ENCODE measurements at regions not wholly inside any gene's neighbourhood (a gene's known extent, or its start where the extent isn't known, plus 50 kb on each side); places are given as distances from the start of the nearest gene placed in this dataset.

GRCh38 chr20:12605751-12606150 is 403.0 kb upstream of the SPTLC3 start:
- no peaks in the 10 kb centered on the region for H3F3A ChIP-seq (ENCODE audit: low read length, unreplicated experiment)
- TF ChIP-seq EZH2 (IDR thresholded peaks at IDR 0.05; ENCODE audit: low read length, unreplicated experiment) (no peak), EZH2phosphoT487 (IDR thresholded peaks at IDR 0.05; ENCODE audit: borderline replicate concordance, low read length) (no peak)
- TF ChIP-seq, protein P1, sequence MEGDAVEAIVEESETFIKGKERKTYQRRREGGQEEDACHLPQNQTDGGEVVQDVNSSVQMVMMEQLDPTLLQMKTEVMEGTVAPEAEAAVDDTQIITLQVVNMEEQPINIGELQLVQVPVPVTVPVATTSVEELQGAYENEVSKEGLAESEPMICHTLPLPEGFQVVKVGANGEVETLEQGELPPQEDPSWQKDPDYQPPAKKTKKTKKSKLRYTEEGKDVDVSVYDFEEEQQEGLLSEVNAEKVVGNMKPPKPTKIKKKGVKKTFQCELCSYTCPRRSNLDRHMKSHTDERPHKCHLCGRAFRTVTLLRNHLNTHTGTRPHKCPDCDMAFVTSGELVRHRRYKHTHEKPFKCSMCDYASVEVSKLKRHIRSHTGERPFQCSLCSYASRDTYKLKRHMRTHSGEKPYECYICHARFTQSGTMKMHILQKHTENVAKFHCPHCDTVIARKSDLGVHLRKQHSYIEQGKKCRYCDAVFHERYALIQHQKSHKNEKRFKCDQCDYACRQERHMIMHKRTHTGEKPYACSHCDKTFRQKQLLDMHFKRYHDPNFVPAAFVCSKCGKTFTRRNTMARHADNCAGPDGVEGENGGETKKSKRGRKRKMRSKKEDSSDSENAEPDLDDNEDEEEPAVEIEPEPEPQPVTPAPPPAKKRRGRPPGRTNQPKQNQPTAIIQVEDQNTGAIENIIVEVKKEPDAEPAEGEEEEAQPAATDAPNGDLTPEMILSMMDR (conservative IDR thresholded peaks at IDR 0.05; ENCODE audit: low read depth, low read length) = no peak
- H3K79me2 ChIP-seq (ENCODE audit: low read length) = no peaks in the 10 kb centered on the region
- H3K9me2 ChIP-seq (replicated peaks; ENCODE audit: low read length) = no peaks in the 10 kb centered on the region
- ATAC-seq (no peak), DNase-seq (no peak)
- no peak overlapping the region for H3K4me2 ChIP-seq (ENCODE audit: low read length)
- no peaks in the 10 kb centered on the region for H3K36me3 ChIP-seq (ENCODE audit: low read depth, low read length)
- POLR2A ChIA-PET (ENCODE audit: unreplicated experiment) = no interaction called here
- no peak overlapping the region for H3K27ac ChIP-seq (ENCODE audit: low read length)
- H3K27me3 ChIP-seq (ENCODE audit: low read length) = peaks cover 48% of the 10 kb centered on the region
- CTCF ChIA-PET = no interaction called here
- H3K9ac ChIP-seq (ENCODE audit: low read length) = no peak overlapping the region
- H3K4me1 ChIP-seq (ENCODE audit: insufficient read depth, low read length) = no peaks in the 10 kb centered on the region
- BruUV-seq (replicated peaks) = no TSS peak
- H3K9me3 ChIP-seq (ENCODE audit: low read length) = no peaks in the 10 kb centered on the region
- no peak overlapping the region for H2AFZ ChIP-seq (ENCODE audit: low read length)
- intact Hi-C loops (cut with micrococcal nuclease) = no loop called here
- H3K4me3 ChIP-seq (ENCODE audit: low read length) = no peak overlapping the region
- H4K20me1 ChIP-seq (ENCODE audit: low read length) = no peaks in the 10 kb centered on the region

- Histone ChIP-seq H3K4me3 (ENCODE audit: low read length) (no peak overlapping the region), H4K20me1 (ENCODE audit: low read length) (no peaks in the 10 kb centered on the region), H3K79me2 (ENCODE audit: low read length) (no peaks in the 10 kb centered on the region), H3K9me2 (replicated peaks; ENCODE audit: low read length) (no peaks in the 10 kb centered on the region), H3K4me2 (ENCODE audit: low read length) (no peak overlapping the region), H3F3A (ENCODE audit: low read length, unreplicated experiment) (no peaks in the 10 kb centered on the region), H3K27ac (ENCODE audit: low read length) (no peak overlapping the region), H3K27me3 (ENCODE audit: low read length) (peaks cover 75% of the 10 kb centered on the region), H3K9ac (ENCODE audit: low read length) (no peak overlapping the region), H3K4me1 (ENCODE audit: insufficient read depth, low read length) (no peaks in the 10 kb centered on the region), H3K36me3 (ENCODE audit: low read depth, low read length) (no peaks in the 10 kb centered on the region), H3K9me3 (ENCODE audit: low read length) (no peaks in the 10 kb centered on the region), H2AFZ (ENCODE audit: low read length) (no peak overlapping the region)
- ATAC-seq = no peak
- intact Hi-C loops (cut with micrococcal nuclease) = no loop called here
- no TSS peak for BruUV-seq (replicated peaks)
- no peak for TF ChIP-seq EZH2phosphoT487 (IDR thresholded peaks at IDR 0.05; ENCODE audit: borderline replicate concordance, low read length)
- TF ChIP-seq, protein P1 (conservative IDR thresholded peaks at IDR 0.05; ENCODE audit: low read depth, low read length) = no peak
- TF ChIP-seq EZH2 (IDR thresholded peaks at IDR 0.05; ENCODE audit: low read length, unreplicated experiment) = no peak
- CTCF ChIA-PET = no interaction called here
- POLR2A ChIA-PET (ENCODE audit: unreplicated experiment) = no interaction called here
- no peak for DNase-seq
Measured at GRCh38 chr20:12610871-12611270, 397.9 kb upstream of the SPTLC3 start.

- Histone ChIP-seq H3K36me3 (ENCODE audit: low read depth, low read length) (no peaks in the 10 kb centered on the region), H3K4me1 (ENCODE audit: insufficient read depth, low read length) (no peaks in the 10 kb centered on the region), H3K9ac (ENCODE audit: low read length) (no peak overlapping the region), H3K9me2 (replicated peaks; ENCODE audit: low read length) (no peaks in the 10 kb centered on the region), H2AFZ (ENCODE audit: low read length) (no peak overlapping the region), H3F3A (ENCODE audit: low read length, unreplicated experiment) (no peaks in the 10 kb centered on the region), H4K20me1 (ENCODE audit: low read length) (no peaks in the 10 kb centered on the region), H3K9me3 (ENCODE audit: low read length) (no peaks in the 10 kb centered on the region), H3K79me2 (ENCODE audit: low read length) (no peaks in the 10 kb centered on the region), H3K4me3 (ENCODE audit: low read length) (no peak overlapping the region), H3K4me2 (ENCODE audit: low read length) (no peak overlapping the region), H3K27ac (ENCODE audit: low read length) (no peak overlapping the region), H3K27me3 (ENCODE audit: low read length) (peaks cover 49% of the 10 kb centered on the region)
- BruUV-seq (replicated peaks) = no TSS peak
- ATAC-seq (no peak), DNase-seq (no peak)
- TF ChIP-seq EZH2phosphoT487 (IDR thresholded peaks at IDR 0.05; ENCODE audit: borderline replicate concordance, low read length) = no peak
- no peak for TF ChIP-seq EZH2 (IDR thresholded peaks at IDR 0.05; ENCODE audit: low read length, unreplicated experiment)
- TF ChIP-seq, protein P1 (conservative IDR thresholded peaks at IDR 0.05; ENCODE audit: low read depth, low read length) = no peak
- intact Hi-C loops (cut with micrococcal nuclease) = no loop called here
- ChIA-PET POLR2A (ENCODE audit: unreplicated experiment) (no interaction called here), CTCF (no interaction called here)
Measured at GRCh38 chr20:12614764-12615163, 394.0 kb upstream of the SPTLC3 start.

Measured in PC-3 (cell line).